NB4 (cell line): ENCODE measurements at regions not wholly inside any gene's neighbourhood (a gene's known extent, or its start where the extent isn't known, plus 50 kb on each side); places are given as distances from the start of the nearest gene placed in this dataset.

Experiments
- CTCF ChIP-seq: IDR thresholded peaks from one replicate; pipeline ENCODE4 v1.5.1; 2012; ENCODE audit warnings: low read depth, low read length
- MAX ChIP-seq: IDR thresholded peaks from 2 replicates; pipeline ENCODE4 v1.6.1; 2011; ENCODE audit warnings: low read depth, low read length
- MYC ChIP-seq: IDR thresholded peaks from 2 replicates; pipeline ENCODE4 v1.6.1; 2011; ENCODE audit warnings: low read depth, low read length
- POLR2A ChIP-seq: IDR thresholded peaks from 2 replicates; pipeline ENCODE4 v1.6.1; 2011; ENCODE audit warnings: mild to moderate bottlenecking; ENCODE audit not compliant: insufficient read length; ENCODE audit errors: extremely low read depth

- TF ChIP-seq CTCF = no peak
- TF ChIP-seq POLR2A = no peak
- no peak for TF ChIP-seq MAX
- no peak for TF ChIP-seq MYC
Observed at GRCh38 chr4:180788729-180789128, 1454.5 kb upstream of the TENM3 start.
